Activated B cell treated with CpG ODN at 0.5 μM for 24 hours (primary cell): ENCODE measurements at regions not wholly inside any gene's neighbourhood (a gene's known extent, or its start where the extent isn't known, plus 50 kb on each side); places are given as distances from the start of the nearest gene placed in this dataset.

Experiments
- ATAC-seq: fragments of 200-7000 bp; cut with Tn5 transposase; one replicate; pipeline ENCODE4 v1.10.0; 2021; ENCODE audit warnings: low read depth, mild to moderate bottlenecking, moderate library complexity
- CTCF ChIA-PET: fragments of 350-600 bp; sonication (Branson Sonifier 250); formaldehyde crosslinking; loops from one replicate; lab custom pipeline; 2021; ENCODE audit warnings: antibody characterized with exemption; lab: Charles Lee
- POLR2A ChIA-PET: fragments of 350-600 bp; sonication (Branson Sonifier 250); formaldehyde crosslinking; loops from one replicate; lab custom pipeline; 2021; ENCODE audit warnings: antibody characterized with exemption; lab: Charles Lee
- DNase-seq: peaks from one replicate; pipeline ENCODE4 v3.0.0; 2022
- H3K27ac Mint-ChIP-seq: one replicate; pipeline ENCODE4 v1.8.0; 2020; ENCODE audit warnings: mixed read lengths
- H3K27me3 Mint-ChIP-seq: one replicate; pipeline ENCODE4 v1.8.0; 2021; ENCODE audit warnings: mixed read lengths
- H3K36me3 Mint-ChIP-seq: one replicate; pipeline ENCODE4 v1.8.0; 2021; ENCODE audit warnings: low read depth, mixed read lengths
- H3K4me1 Mint-ChIP-seq: one replicate; pipeline ENCODE4 v1.8.0; 2021; ENCODE audit warnings: mixed read lengths
- H3K4me3 Mint-ChIP-seq: one replicate; pipeline ENCODE4 v1.8.0; 2020; ENCODE audit warnings: mild to moderate bottlenecking, mixed read lengths
- H3K9me3 Mint-ChIP-seq: one replicate; pipeline ENCODE4 v1.8.0; 2020; ENCODE audit warnings: mixed read lengths
- intact Hi-C: fragments of 100-400 bp; cut with micrococcal nuclease; formaldehyde crosslinking; loops from one replicate; pipeline ENCODE4 v1.15.1; 2024
- TF ChIP-seq, protein P1 (sequence below): fragments of 200-600 bp; IDR thresholded peaks from one replicate; pipeline ENCODE4 v1.8.0; 2022; ENCODE audit warnings: antibody characterized with exemption, mild to moderate bottlenecking

DNA sequence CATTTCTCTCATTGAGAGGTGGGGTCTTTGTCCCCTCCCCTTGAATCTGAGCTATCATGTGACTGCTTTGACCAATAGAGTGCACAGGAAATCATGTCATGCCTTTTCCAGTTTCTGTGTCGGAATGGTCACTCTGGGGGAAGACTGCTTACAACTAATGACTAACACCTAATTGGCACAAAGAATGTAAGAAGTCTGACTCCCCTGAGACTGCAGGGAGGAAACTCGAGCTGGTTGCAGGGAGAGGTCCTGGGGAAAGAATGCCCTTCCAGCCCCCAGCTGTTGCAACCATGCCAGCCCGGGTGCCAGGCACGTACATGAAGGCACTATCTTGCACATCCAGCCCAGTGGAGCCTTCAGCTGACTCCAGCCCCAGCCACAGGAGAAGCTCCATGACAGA, 254.2 kb downstream of the DHX15 start:
- Mint-ChIP-seq H3K4me1 (no peaks in the 10 kb centered on the region), H3K9me3 (peaks cover 3% of the 10 kb centered on the region), H3K4me3 (no peak overlapping the region), H3K27ac (no peak overlapping the region), H3K36me3 (no peaks in the 10 kb centered on the region), H3K27me3 (no peaks in the 10 kb centered on the region)
- TF ChIP-seq, protein P1, sequence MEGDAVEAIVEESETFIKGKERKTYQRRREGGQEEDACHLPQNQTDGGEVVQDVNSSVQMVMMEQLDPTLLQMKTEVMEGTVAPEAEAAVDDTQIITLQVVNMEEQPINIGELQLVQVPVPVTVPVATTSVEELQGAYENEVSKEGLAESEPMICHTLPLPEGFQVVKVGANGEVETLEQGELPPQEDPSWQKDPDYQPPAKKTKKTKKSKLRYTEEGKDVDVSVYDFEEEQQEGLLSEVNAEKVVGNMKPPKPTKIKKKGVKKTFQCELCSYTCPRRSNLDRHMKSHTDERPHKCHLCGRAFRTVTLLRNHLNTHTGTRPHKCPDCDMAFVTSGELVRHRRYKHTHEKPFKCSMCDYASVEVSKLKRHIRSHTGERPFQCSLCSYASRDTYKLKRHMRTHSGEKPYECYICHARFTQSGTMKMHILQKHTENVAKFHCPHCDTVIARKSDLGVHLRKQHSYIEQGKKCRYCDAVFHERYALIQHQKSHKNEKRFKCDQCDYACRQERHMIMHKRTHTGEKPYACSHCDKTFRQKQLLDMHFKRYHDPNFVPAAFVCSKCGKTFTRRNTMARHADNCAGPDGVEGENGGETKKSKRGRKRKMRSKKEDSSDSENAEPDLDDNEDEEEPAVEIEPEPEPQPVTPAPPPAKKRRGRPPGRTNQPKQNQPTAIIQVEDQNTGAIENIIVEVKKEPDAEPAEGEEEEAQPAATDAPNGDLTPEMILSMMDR: no peak
- no peak for ATAC-seq
- ChIA-PET CTCF (no interaction called here), POLR2A (no interaction called here)
- DNase-seq: no peak
- intact Hi-C loops: no loop called here

DNA sequence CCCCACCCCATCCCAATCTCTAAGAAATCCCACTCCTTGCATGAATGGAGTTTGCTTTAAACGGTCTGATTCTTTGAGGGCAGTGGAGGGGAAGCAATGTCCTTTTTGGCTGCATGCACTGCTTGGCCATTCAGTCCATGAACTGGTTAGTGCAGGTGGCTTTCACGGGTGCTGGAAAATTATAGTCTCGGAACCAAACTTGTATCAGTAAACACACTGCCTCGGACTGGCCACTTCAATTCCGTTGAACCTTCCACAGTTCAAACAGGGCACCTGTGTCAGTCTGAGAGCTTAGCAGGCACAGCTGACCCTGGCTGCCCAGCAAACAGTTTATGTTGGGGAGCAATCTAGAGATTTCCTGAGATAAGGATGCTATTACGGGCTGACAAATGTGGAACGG, 255.6 kb downstream of the DHX15 start:
- Mint-ChIP-seq H3K9me3 (peaks cover 3% of the 10 kb centered on the region), H3K36me3 (no peaks in the 10 kb centered on the region), H3K27me3 (no peaks in the 10 kb centered on the region), H3K27ac (no peak overlapping the region), H3K4me3 (no peak overlapping the region), H3K4me1 (no peaks in the 10 kb centered on the region)
- DNase-seq: no peak
- intact Hi-C loops: no loop called here
- POLR2A ChIA-PET: no interaction called here
- CTCF ChIA-PET: no interaction called here
- no peak for ATAC-seq
- TF ChIP-seq, protein P1: no peak

DNA sequence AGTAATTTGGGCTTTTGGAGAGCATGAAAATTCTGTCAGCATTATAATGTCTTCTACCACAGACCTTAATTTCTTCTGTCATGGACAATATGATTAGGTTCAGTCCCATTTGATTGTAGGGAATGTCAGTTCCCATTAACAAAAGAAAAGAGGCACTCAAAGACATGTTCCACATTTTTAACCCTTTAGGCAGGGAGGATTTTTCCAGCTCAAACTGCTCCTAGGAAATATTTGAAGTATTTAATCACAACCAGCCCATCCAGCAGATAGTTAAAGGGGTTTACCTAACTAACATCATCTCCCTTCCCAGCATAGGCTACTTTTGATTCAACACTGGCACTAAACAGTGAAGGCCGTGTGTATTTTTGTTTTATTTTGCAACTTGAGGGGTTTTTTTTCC, 256.0 kb downstream of the DHX15 start:
- DNase-seq (no peak), ATAC-seq (no peak)
- TF ChIP-seq, protein P1: no peak
- Mint-ChIP-seq H3K27me3 (no peaks in the 10 kb centered on the region), H3K36me3 (no peaks in the 10 kb centered on the region), H3K4me1 (no peaks in the 10 kb centered on the region), H3K4me3 (no peak overlapping the region), H3K27ac (no peak overlapping the region), H3K9me3 (peaks cover 3% of the 10 kb centered on the region)
- ChIA-PET POLR2A (no interaction called here), CTCF (no interaction called here)
- intact Hi-C loops: no loop called here

DNA sequence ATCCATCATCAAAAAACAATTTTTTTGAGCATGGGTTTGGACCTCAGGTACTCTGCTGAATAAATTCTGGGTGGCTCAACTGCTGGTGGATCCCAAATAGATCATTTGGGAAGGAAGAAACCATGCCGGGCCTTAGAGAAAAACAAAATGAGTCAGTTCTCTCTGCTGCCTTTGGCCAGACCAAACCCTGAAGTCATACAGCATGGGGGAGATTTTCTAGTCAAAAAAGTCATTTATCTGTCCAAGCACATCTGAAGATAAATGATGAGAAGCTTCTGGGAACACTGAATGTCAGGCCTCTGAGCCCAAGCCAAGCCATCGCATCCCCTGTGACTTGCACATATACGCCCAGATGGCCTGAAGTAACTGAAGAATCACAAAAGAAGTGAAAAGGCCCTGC, 261.4 kb downstream of the DHX15 start:
- no peaks in the 10 kb centered on the region for H3K36me3 Mint-ChIP-seq
- ChIA-PET CTCF (no interaction called here), POLR2A (no interaction called here)
- H3K27ac Mint-ChIP-seq: no peak overlapping the region
- DNase-seq (no peak), ATAC-seq (no peak)
- intact Hi-C loops: no loop called here
- H3K27me3 Mint-ChIP-seq: no peaks in the 10 kb centered on the region
- TF ChIP-seq, protein P1: no peak
- H3K9me3 Mint-ChIP-seq: peaks cover 3% of the 10 kb centered on the region
- no peak overlapping the region for H3K4me3 Mint-ChIP-seq
- H3K4me1 Mint-ChIP-seq: no peaks in the 10 kb centered on the region

DNA sequence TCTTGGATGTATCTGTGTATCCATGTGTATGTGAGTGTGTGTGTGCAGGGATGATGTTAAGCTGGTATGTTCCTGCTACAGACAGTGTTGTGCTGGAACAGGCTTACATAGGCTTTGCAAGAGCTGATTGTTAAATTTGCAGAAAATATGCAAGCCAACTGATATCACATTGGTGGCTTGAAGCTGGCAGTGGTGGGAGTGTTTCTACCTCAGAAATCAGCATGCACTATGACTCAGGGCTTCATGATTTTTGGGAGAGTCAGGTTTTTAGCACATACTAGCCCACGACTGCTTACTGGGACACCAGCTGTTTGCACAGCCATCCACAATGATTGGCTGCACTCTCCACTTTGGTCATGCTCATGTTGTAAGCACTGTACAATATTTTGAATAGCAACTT, 261.8 kb downstream of the DHX15 start:
- TF ChIP-seq, protein P1: no peak
- H3K27ac Mint-ChIP-seq: no peak overlapping the region
- ChIA-PET POLR2A (no interaction called here), CTCF (no interaction called here)
- H3K4me1 Mint-ChIP-seq: no peaks in the 10 kb centered on the region
- ATAC-seq (no peak), DNase-seq (no peak)
- H3K9me3 Mint-ChIP-seq: peaks cover 3% of the 10 kb centered on the region
- no peaks in the 10 kb centered on the region for H3K36me3 Mint-ChIP-seq
- H3K4me3 Mint-ChIP-seq: no peak overlapping the region
- intact Hi-C loops: no loop called here
- H3K27me3 Mint-ChIP-seq: no peaks in the 10 kb centered on the region
